ENCODE measurements at regions not wholly inside any gene's neighbourhood (a gene's known extent, or its start where the extent isn't known, plus 50 kb on each side); places are given as distances from the start of the nearest gene placed in this dataset.

DNA sequence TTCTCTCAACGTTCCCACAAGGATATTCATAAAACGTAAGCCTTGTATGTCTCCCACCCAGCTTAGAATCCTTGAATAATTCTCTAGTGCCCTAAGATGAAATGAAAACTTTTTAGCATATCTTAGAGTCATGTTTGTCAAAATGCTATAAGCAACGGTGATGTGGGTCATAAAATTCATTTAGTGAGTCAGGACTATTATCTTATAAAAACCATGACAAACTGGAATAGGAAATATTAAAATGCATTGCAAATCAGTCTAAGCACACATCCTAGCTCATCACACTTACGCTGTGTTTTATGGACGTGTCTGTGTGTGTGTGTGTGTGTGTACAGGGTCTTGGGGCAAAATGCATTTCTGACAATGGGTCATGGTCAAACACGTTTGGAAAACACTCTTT is 119.9 kb upstream of the ST6GAL2 start:
- Histone ChIP-seq H3K4me3 (ENCODE audit: low read depth, low read length) (no peak overlapping the region), H3K36me3 (ENCODE audit: control insufficient read depth, insufficient read depth, low read length) (no peaks in the 10 kb centered on the region), H3K4me1 (no peaks in the 10 kb centered on the region), H3K27me3 (replicated peaks; ENCODE audit: control insufficient read depth, insufficient read depth, low read length) (no peaks in the 10 kb centered on the region), H3K9me3 (no peaks in the 10 kb centered on the region)
- Mint-ChIP-seq H3K27me3 (ENCODE audit: insufficient read depth, unreplicated experiment) (peaks cover 12% of the 10 kb centered on the region), H3K4me3 (ENCODE audit: unreplicated experiment) (no peak overlapping the region), H3K36me3 (ENCODE audit: insufficient read depth, unreplicated experiment) (no peaks in the 10 kb centered on the region), H3K27ac (ENCODE audit: unreplicated experiment) (no peak overlapping the region), H3K9me3 (ENCODE audit: unreplicated experiment) (no peaks in the 10 kb centered on the region), H3K4me1 (ENCODE audit: low read depth, unreplicated experiment) (no peaks in the 10 kb centered on the region)
- no peak for DNase-seq
- BruUV-seq (replicated peaks): no TSS peak
- POLR2A ChIA-PET: no interaction called here
- CTCF ChIA-PET: no interaction called here
- TF ChIP-seq, protein P1, sequence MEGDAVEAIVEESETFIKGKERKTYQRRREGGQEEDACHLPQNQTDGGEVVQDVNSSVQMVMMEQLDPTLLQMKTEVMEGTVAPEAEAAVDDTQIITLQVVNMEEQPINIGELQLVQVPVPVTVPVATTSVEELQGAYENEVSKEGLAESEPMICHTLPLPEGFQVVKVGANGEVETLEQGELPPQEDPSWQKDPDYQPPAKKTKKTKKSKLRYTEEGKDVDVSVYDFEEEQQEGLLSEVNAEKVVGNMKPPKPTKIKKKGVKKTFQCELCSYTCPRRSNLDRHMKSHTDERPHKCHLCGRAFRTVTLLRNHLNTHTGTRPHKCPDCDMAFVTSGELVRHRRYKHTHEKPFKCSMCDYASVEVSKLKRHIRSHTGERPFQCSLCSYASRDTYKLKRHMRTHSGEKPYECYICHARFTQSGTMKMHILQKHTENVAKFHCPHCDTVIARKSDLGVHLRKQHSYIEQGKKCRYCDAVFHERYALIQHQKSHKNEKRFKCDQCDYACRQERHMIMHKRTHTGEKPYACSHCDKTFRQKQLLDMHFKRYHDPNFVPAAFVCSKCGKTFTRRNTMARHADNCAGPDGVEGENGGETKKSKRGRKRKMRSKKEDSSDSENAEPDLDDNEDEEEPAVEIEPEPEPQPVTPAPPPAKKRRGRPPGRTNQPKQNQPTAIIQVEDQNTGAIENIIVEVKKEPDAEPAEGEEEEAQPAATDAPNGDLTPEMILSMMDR (IDR thresholded peaks at IDR 0.05; ENCODE audit: insufficient read depth in 1 of 2, low read depth in 1 of 2, low read length in 1 of 2, severe bottlenecking in 1 of 2, unreplicated experiment in 1 of 2): no peak
- intact Hi-C loops (cut with micrococcal nuclease; ENCODE audit: unreplicated experiment): no loop called here

GRCh38 chr2:107006836-107007235 is 120.9 kb upstream of the ST6GAL2 start:
- no TSS peak for BruUV-seq (replicated peaks)
- Mint-ChIP-seq H3K36me3 (ENCODE audit: insufficient read depth, unreplicated experiment) (no peaks in the 10 kb centered on the region), H3K4me1 (ENCODE audit: low read depth, unreplicated experiment) (no peaks in the 10 kb centered on the region), H3K27ac (ENCODE audit: unreplicated experiment) (no peak overlapping the region), H3K27me3 (ENCODE audit: insufficient read depth, unreplicated experiment) (peaks cover 15% of the 10 kb centered on the region), H3K4me3 (ENCODE audit: unreplicated experiment) (no peak overlapping the region), H3K9me3 (ENCODE audit: unreplicated experiment) (no peaks in the 10 kb centered on the region)
- H3K4me3 ChIP-seq (ENCODE audit: low read depth, low read length): no peak overlapping the region
- H3K4me1 ChIP-seq: no peaks in the 10 kb centered on the region
- no peaks in the 10 kb centered on the region for H3K9me3 ChIP-seq
- no peaks in the 10 kb centered on the region for H3K36me3 ChIP-seq (ENCODE audit: control insufficient read depth, insufficient read depth, low read length)
- no peaks in the 10 kb centered on the region for H3K27me3 ChIP-seq (replicated peaks; ENCODE audit: control insufficient read depth, insufficient read depth, low read length)
- intact Hi-C loops (cut with micrococcal nuclease; ENCODE audit: unreplicated experiment): no loop called here
- TF ChIP-seq, protein P1 (IDR thresholded peaks at IDR 0.05; ENCODE audit: insufficient read depth in 1 of 2, low read depth in 1 of 2, low read length in 1 of 2, severe bottlenecking in 1 of 2, unreplicated experiment in 1 of 2): no peak
- POLR2A ChIA-PET: no interaction called here
- CTCF ChIA-PET: no interaction called here
- no peak for DNase-seq

DNA sequence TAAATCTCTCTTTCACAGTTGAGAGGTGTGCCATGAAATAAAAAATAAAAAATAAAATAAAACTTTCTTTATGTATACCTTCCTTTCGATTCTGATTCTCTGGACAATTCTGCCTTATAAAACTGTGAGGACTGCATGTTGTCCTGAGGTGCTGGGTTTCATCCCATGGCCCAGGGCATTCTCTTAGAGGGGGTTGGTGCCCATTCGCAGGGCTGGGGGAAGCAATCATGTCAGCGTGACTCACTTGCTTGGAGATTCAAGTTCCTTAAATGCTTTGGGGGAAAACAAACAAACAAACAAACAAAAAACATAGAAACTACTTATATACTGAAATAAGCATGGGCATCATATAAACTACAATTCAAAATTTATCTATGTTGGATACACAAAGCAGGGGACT is 122.0 kb upstream of the ST6GAL2 start:
- no peak overlapping the region for H3K4me3 Mint-ChIP-seq (ENCODE audit: unreplicated experiment)
- H3K4me1 ChIP-seq: no peaks in the 10 kb centered on the region
- TF ChIP-seq, protein P1 (IDR thresholded peaks at IDR 0.05; ENCODE audit: insufficient read depth in 1 of 2, low read depth in 1 of 2, low read length in 1 of 2, severe bottlenecking in 1 of 2, unreplicated experiment in 1 of 2): no peak
- no peaks in the 10 kb centered on the region for H3K27me3 ChIP-seq (replicated peaks; ENCODE audit: control insufficient read depth, insufficient read depth, low read length)
- intact Hi-C loops (cut with micrococcal nuclease; ENCODE audit: unreplicated experiment): no loop called here
- DNase-seq: no peak
- no peaks in the 10 kb centered on the region for H3K4me1 Mint-ChIP-seq (ENCODE audit: low read depth, unreplicated experiment)
- peaks cover 12% of the 10 kb centered on the region for H3K27me3 Mint-ChIP-seq (ENCODE audit: insufficient read depth, unreplicated experiment)
- H3K4me3 ChIP-seq (ENCODE audit: low read depth, low read length): no peak overlapping the region
- no peaks in the 10 kb centered on the region for H3K36me3 Mint-ChIP-seq (ENCODE audit: insufficient read depth, unreplicated experiment)
- POLR2A ChIA-PET: no interaction called here
- no peaks in the 10 kb centered on the region for H3K9me3 ChIP-seq
- H3K9me3 Mint-ChIP-seq (ENCODE audit: unreplicated experiment): no peaks in the 10 kb centered on the region
- no peak overlapping the region for H3K27ac Mint-ChIP-seq (ENCODE audit: unreplicated experiment)
- BruUV-seq (replicated peaks): no TSS peak
- CTCF ChIA-PET: no interaction called here
- no peaks in the 10 kb centered on the region for H3K36me3 ChIP-seq (ENCODE audit: control insufficient read depth, insufficient read depth, low read length)
